ENCODE measurements at regions not wholly inside any gene's neighbourhood (a gene's known extent, or its start where the extent isn't known, plus 50 kb on each side); places are given as distances from the start of the nearest gene placed in this dataset.
A peak's percentile ranks its signal among the peaks of the same experiment; 100 is the strongest.

DNA sequence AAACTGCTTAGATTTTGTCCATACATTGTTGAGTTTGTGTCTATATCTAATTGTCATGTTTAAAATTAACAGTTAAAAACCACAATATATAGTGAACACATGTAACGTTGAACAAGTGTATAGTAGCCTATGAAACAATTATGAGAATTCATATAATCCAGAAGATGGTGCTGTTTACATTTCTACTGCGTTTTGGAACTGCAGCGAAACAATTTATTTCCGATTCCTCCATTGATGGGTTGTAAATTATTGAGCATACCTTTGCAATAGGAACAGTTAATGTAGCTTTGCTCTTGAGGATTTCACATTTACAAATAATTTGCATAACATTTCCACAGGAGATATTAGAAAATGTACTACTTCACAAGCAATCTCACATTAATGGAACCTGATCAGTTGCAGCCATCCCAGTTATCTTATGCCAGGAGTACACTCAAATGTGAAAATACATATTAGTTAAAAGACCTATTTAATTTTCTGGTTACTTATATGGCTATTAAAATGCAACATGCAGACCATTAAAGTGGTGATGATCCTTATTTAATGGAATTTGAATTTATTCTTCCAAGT, 411.8 kb downstream of the CDH10 start:
- TF ChIP-seq, protein P1, sequence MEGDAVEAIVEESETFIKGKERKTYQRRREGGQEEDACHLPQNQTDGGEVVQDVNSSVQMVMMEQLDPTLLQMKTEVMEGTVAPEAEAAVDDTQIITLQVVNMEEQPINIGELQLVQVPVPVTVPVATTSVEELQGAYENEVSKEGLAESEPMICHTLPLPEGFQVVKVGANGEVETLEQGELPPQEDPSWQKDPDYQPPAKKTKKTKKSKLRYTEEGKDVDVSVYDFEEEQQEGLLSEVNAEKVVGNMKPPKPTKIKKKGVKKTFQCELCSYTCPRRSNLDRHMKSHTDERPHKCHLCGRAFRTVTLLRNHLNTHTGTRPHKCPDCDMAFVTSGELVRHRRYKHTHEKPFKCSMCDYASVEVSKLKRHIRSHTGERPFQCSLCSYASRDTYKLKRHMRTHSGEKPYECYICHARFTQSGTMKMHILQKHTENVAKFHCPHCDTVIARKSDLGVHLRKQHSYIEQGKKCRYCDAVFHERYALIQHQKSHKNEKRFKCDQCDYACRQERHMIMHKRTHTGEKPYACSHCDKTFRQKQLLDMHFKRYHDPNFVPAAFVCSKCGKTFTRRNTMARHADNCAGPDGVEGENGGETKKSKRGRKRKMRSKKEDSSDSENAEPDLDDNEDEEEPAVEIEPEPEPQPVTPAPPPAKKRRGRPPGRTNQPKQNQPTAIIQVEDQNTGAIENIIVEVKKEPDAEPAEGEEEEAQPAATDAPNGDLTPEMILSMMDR (conservative IDR thresholded peaks at IDR 0.05; ENCODE audit: low read length), result peak; percentile 78
- no peak for TF ChIP-seq EZH2phosphoT487 (IDR thresholded peaks at IDR 0.05; ENCODE audit: borderline replicate concordance, low read depth, low read length)

All from OCI-LY7 (cell line).